HFFc6 (cell line): ENCODE measurements at regions not wholly inside any gene's neighbourhood (a gene's known extent, or its start where the extent isn't known, plus 50 kb on each side); places are given as distances from the start of the nearest gene placed in this dataset.

ENCODE experiments used
- DNase-seq: peaks from one replicate; pipeline ENCODE4 v3.0.0-alpha.2; 2018
- H3K27ac Mint-ChIP-seq: 2 replicates; pipeline ENCODE4 v1.8.0; 2020; ENCODE audit warnings: mild to moderate bottlenecking, mixed read lengths
- H3K27me3 Mint-ChIP-seq: 2 replicates; pipeline ENCODE4 v1.8.0; 2021; ENCODE audit warnings: mild to moderate bottlenecking, moderate library complexity, mixed read lengths; ENCODE audit not compliant: insufficient read depth
- H3K36me3 Mint-ChIP-seq: 2 replicates; pipeline ENCODE4 v1.8.0; 2021; ENCODE audit warnings: low read depth, mixed read lengths
- H3K4me1 Mint-ChIP-seq: 2 replicates; pipeline ENCODE4 v1.8.0; 2020; ENCODE audit warnings: low read depth, mixed read lengths
- H3K4me3 Mint-ChIP-seq: 2 replicates; pipeline ENCODE4 v1.8.0; 2020; ENCODE audit warnings: mild to moderate bottlenecking, moderate library complexity, mixed read lengths
- H3K9me3 Mint-ChIP-seq: 2 replicates; pipeline ENCODE4 v1.8.0; 2020; ENCODE audit warnings: mild to moderate bottlenecking, mixed read lengths
- CTCF ChIP-seq: fragments of 200-600 bp; sonication (generic); IDR thresholded peaks from 2 replicates; pipeline ENCODE4 v1.5.0; 2021; ENCODE audit warnings: antibody characterized with exemption, mild to moderate bottlenecking

GRCh38 chr13:55815458-55816033 is 1325.2 kb upstream of the PRR20A start:
- Mint-ChIP-seq H3K4me1 (no peaks in the 10 kb centered on the region), H3K27me3 (no peaks in the 10 kb centered on the region), H3K36me3 (no peaks in the 10 kb centered on the region), H3K9me3 (peaks cover 25% of the 10 kb centered on the region), H3K4me3 (no peak overlapping the region), H3K27ac (no peak overlapping the region)
- no peak for TF ChIP-seq CTCF
- DNase-seq: no peak

GRCh38 chr13:55816976-55817601 is 1323.6 kb upstream of the PRR20A start:
- Mint-ChIP-seq H3K9me3 (peaks cover 25% of the 10 kb centered on the region), H3K27me3 (no peaks in the 10 kb centered on the region), H3K36me3 (no peaks in the 10 kb centered on the region), H3K4me3 (no peak overlapping the region), H3K4me1 (no peaks in the 10 kb centered on the region), H3K27ac (no peak overlapping the region)
- DNase-seq: no peak
- TF ChIP-seq CTCF: no peak

- Mint-ChIP-seq H3K36me3 (no peaks in the 10 kb centered on the region), H3K27me3 (no peaks in the 10 kb centered on the region), H3K4me1 (no peaks in the 10 kb centered on the region), H3K9me3 (peaks cover 13% of the 10 kb centered on the region), H3K4me3 (no peak overlapping the region), H3K27ac (no peak overlapping the region)
- no peak for DNase-seq
- no peak for TF ChIP-seq CTCF
These were observed 1319.9 kb upstream of the PRR20A start for GRCh38 chr13:55820817-55821216.

GRCh38 chr13:55869648-55870047 is 1271.1 kb upstream of the PRR20A start:
- peaks cover 52% of the 10 kb centered on the region for H3K9me3 Mint-ChIP-seq
- H3K27ac Mint-ChIP-seq: no peak overlapping the region
- DNase-seq: no peak
- H3K36me3 Mint-ChIP-seq: peaks cover 3% of the 10 kb centered on the region; the same call in 1 of the 2 replicates
- no peaks in the 10 kb centered on the region for H3K4me1 Mint-ChIP-seq
- H3K27me3 Mint-ChIP-seq: no peaks in the 10 kb centered on the region; the same call in 1 of the 2 replicates
- H3K4me3 Mint-ChIP-seq: no peak overlapping the region
- no peak for TF ChIP-seq CTCF

- Mint-ChIP-seq H3K9me3 (peaks cover 37% of the 10 kb centered on the region), H3K4me1 (no peaks in the 10 kb centered on the region), H3K36me3 (no peaks in the 10 kb centered on the region), H3K27ac (no peak overlapping the region), H3K4me3 (no peak overlapping the region), H3K27me3 (no peaks in the 10 kb centered on the region)
- DNase-seq: no peak
- no peak for TF ChIP-seq CTCF
These were observed 1253.2 kb upstream of the PRR20A start for GRCh38 chr13:55887561-55887960.
